Suprapubic skin (tissue), 4 donors: ENCODE measurements at regions not wholly inside any gene's neighbourhood (a gene's known extent, or its start where the extent isn't known, plus 50 kb on each side); places are given as distances from the start of the nearest gene placed in this dataset.
"Not testable (repeated sequence)": the region's sequence is repeated elsewhere in the genome, so short reads cannot be mapped to it uniquely, and the experiment has no call there.

Source experiments
- DNase-seq, 2 donors: peaks; one replicate each; pipeline ENCODE4 v3.0.0-alpha.2; 2019; ENCODE audit warnings: low spot score in 2 of 2
- H3K27ac ChIP-seq: fragments of 200-600 bp; sonication (generic); one replicate; pipeline ENCODE4 v1.5.1; 2019
- H3K27me3 ChIP-seq: fragments of 200-600 bp; sonication (generic); one replicate; pipeline ENCODE4 v1.5.1; 2019
- H3K36me3 ChIP-seq: fragments of 200-600 bp; sonication (generic); one replicate; pipeline ENCODE4 v1.5.1; 2019
- H3K4me1 ChIP-seq: fragments of 200-600 bp; sonication (generic); one replicate; pipeline ENCODE4 v1.5.1; 2019
- H3K4me3 ChIP-seq: fragments of 200-600 bp; sonication (generic); one replicate; pipeline ENCODE4 v1.5.1; 2019; ENCODE audit warnings: mild to moderate bottlenecking
- H3K9me3 ChIP-seq: fragments of 200-600 bp; sonication (generic); one replicate; pipeline ENCODE4 v1.5.1; 2019
- CTCF ChIP-seq, 2 donors: fragments of 200-600 bp in 1 of 2; fragments of 450-650 bp in 1 of 2; sonication (generic) in 1 of 2; IDR thresholded peaks; one replicate each; pipeline ENCODE4 v1.5.1; 2016 to 2019; ENCODE audit warnings: antibody characterized with exemption in 2 of 2, mild to moderate bottlenecking in 1 of 2, moderate library complexity in 1 of 2
- EP300 ChIP-seq: sonication (generic); formaldehyde crosslinking; IDR thresholded peaks from one replicate; pipeline ENCODE4 v1.6.1; 2017; ENCODE audit warnings: antibody characterized with exemption
- POLR2A ChIP-seq, 2 donors: fragments of 450-650 bp; IDR thresholded peaks; one replicate each; pipeline ENCODE4 v1.6.1; 2017; ENCODE audit warnings: antibody characterized with exemption in 2 of 2, mild to moderate bottlenecking in 2 of 2, moderate library complexity in 2 of 2
- POLR2AphosphoS5 ChIP-seq, 3 donors: sonication (generic); formaldehyde crosslinking; IDR thresholded peaks; one replicate each; pipeline ENCODE4 v1.6.1; 2017; ENCODE audit warnings: antibody characterized with exemption in 3 of 3
- WGBS: methylation state at CpG from one replicate; pipeline ENCODE4 v1.1.5; 2018; 5-methylcytosine and 5-hydroxymethylcytosine counted together

DNA sequence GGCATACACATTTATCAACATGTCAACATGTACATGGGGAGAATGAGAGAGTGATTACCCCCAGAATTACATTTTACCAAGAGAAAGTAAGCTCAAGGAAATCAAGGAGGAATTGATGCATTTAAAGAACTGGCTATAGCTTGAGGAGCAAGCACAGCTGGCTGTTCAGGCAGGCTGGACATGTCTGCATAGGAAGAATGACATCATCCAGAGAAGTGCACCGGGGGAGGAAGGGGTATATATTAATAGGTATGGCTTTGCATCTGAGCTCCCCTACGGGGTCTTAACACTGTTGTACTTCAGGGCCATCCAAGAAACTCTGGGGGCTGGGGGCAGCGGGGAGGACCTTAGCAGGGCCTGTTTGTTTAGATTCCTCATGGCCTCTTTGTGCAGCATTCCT, 222.4 kb upstream of the VCX start:
- Histone ChIP-seq H3K9me3 (no peaks in the 10 kb centered on the region), H3K36me3 (no peaks in the 10 kb centered on the region), H3K4me1 (no peaks in the 10 kb centered on the region), H3K27me3 (no peaks in the 10 kb centered on the region), H3K4me3 (no peak overlapping the region), H3K27ac (no peak overlapping the region)
- TF ChIP-seq EP300 (no peak), CTCF (IDR thresholded peaks at IDR 0.05) (no peak), POLR2A (IDR thresholded peaks at IDR 0.05) (no peak), POLR2AphosphoS5 (IDR thresholded peaks at IDR 0.05) (no peak)
- DNase-seq = no peak
- 42% methylated on average over 3 of the region's 3 CpGs for WGBS

DNA sequence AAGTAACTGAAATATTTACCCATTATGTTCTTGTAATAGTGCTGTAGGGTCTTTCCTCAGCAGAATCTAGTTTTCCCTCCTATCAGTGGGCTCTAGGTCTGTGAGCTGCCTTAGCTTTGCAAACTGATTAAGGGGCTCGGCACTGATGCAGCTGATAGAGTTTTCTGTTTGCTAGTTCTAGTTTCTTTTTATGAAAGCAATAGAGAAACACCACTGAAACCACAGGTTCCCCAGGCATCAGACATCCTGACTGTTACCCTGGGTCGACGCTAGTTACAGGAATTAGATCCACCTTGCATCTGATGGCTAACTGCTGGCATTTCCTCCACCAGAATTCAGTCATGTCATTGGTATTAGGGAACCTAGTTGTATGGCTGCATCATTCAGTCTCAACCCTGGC, 225.0 kb upstream of the VCX start:
- 85% methylated on average over 3 of the region's 3 CpGs for WGBS
- no peak for TF ChIP-seq POLR2AphosphoS5 (IDR thresholded peaks at IDR 0.05)
- no peak for TF ChIP-seq EP300
- TF ChIP-seq POLR2A (IDR thresholded peaks at IDR 0.05) = no peak
- no peak for TF ChIP-seq CTCF (IDR thresholded peaks at IDR 0.05)
- Histone ChIP-seq H3K36me3 (no peaks in the 10 kb centered on the region), H3K27me3 (no peaks in the 10 kb centered on the region), H3K4me1 (no peaks in the 10 kb centered on the region), H3K27ac (no peak overlapping the region), H3K9me3 (no peaks in the 10 kb centered on the region), H3K4me3 (no peak overlapping the region)
- DNase-seq = no peak

DNA sequence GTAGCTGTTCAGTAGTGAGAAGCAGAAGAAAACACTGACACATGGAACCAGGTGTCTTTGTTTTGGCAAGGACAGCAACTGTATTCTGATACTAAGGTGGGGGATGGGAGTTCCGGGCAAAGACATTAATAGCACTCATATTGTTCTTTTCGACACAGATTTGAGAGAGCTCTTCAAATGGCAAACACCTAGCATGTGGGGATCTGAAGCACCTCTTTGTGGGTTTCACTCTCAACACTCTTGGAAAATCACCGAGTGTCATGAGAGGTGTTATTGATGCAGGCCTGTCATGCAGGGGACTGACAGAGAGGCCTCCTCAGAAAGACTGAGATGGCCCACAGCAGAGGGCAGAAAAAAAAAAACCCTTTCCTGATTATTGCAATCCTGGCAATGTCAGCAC, 228.4 kb upstream of the VCX start:
- WGBS = 69% methylated on average over 3 of the region's 3 CpGs
- H3K36me3 ChIP-seq = no peaks in the 10 kb centered on the region

GRCh38 chrX:7608625-7609024, 234.3 kb upstream of the VCX start:
- not testable (repeated sequence) for H3K27me3 ChIP-seq, H3K36me3 ChIP-seq, H3K4me1 ChIP-seq, DNase-seq, H3K4me3 ChIP-seq, H3K9me3 ChIP-seq, H3K27ac ChIP-seq
- no CpG with 5 or more reads among the region's 29 CpGs for WGBS

More for the DNA sequence above, 228.4 kb upstream of the VCX start:
- Histone ChIP-seq H3K9me3 (no peaks in the 10 kb centered on the region), H3K4me1 (no peaks in the 10 kb centered on the region), H3K27ac (no peak overlapping the region), H3K27me3 (no peaks in the 10 kb centered on the region), H3K4me3 (no peak overlapping the region)
- TF ChIP-seq EP300 (no peak), POLR2A (IDR thresholded peaks at IDR 0.05) (no peak), POLR2AphosphoS5 (IDR thresholded peaks at IDR 0.05) (no peak), CTCF (IDR thresholded peaks at IDR 0.05) (no peak)
- no peak for DNase-seq

GRCh38 chrX:7606039-7606652, 236.8 kb upstream of the VCX start:
- no peak for DNase-seq
- Histone ChIP-seq H3K27ac (no peak overlapping the region), H3K36me3 (no peaks in the 10 kb centered on the region), H3K9me3 (no peaks in the 10 kb centered on the region), H3K4me3 (no peak overlapping the region), H3K4me1 (no peaks in the 10 kb centered on the region), H3K27me3 (no peaks in the 10 kb centered on the region)
- 79% methylated on average over 7 of the region's 7 CpGs for WGBS
- TF ChIP-seq CTCF (IDR thresholded peaks at IDR 0.05) (no peak), POLR2AphosphoS5 (IDR thresholded peaks at IDR 0.05) (no peak), EP300 (no peak), POLR2A (IDR thresholded peaks at IDR 0.05) (no peak)

DNA sequence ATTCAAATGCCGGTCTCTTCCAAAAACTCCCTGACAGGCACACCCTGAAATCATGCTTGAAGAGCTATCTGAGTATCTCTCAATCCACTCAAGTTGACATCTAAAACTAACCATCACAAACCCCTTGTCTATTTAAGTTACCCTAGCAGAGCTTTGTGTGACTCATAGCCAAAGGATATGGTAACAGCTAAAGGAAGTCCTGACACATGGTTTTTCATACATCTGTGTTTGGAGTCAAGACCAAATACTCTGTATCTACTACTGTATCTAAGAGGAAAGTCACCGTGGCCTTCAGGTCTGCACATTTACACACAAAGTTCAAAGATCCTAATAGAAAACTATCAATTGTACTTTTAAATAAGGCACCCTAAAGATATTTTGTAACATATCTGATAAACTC, 239.6 kb upstream of the VCX start:
- DNase-seq = no peak
- TF ChIP-seq POLR2A (IDR thresholded peaks at IDR 0.05) (no peak), POLR2AphosphoS5 (IDR thresholded peaks at IDR 0.05) (no peak), EP300 (no peak), CTCF (IDR thresholded peaks at IDR 0.05) (no peak)
- Histone ChIP-seq H3K27me3 (no peaks in the 10 kb centered on the region), H3K9me3 (no peaks in the 10 kb centered on the region), H3K4me3 (no peak overlapping the region), H3K36me3 (no peaks in the 10 kb centered on the region), H3K4me1 (no peaks in the 10 kb centered on the region), H3K27ac (no peak overlapping the region)
- WGBS = 96% methylated on average over 2 of the region's 2 CpGs
